Right lobe of liver (tissue), 6 donors: ENCODE measurements at regions not wholly inside any gene's neighbourhood (a gene's known extent, or its start where the extent isn't known, plus 50 kb on each side); places are given as distances from the start of the nearest gene placed in this dataset.

ENCODE experiments used
- ATAC-seq, 4 donors: fragments of 200-7000 bp; cut with Tn5 transposase; one replicate each; pipeline ENCODE4 v1.9.1; 2020; ENCODE audit warnings: mild to moderate bottlenecking in 4 of 4, moderate library complexity in 4 of 4
- DNase-seq, 3 donors: peaks; one replicate each; pipeline ENCODE4 v3.0.0-alpha.2; 2020
- H3K27ac ChIP-seq, 3 donors: fragments of 200-600 bp; one replicate each; pipeline ENCODE4 v1.8.0; 2022
- H3K27me3 ChIP-seq, 2 donors: fragments of 200-600 bp; one replicate each; pipeline ENCODE4 v1.8.0; 2022
- H3K36me3 ChIP-seq, 4 donors: fragments of 200-600 bp; sonication (generic) in 1 of 4; one replicate each; pipeline versions ENCODE4 v1.5.1 to v1.8.0; 2017 to 2022; ENCODE audit warnings: control low read depth in 1 of 4
- H3K4me1 ChIP-seq, 4 donors: fragments of 200-600 bp; sonication (generic) in 1 of 4; one replicate each; pipeline versions ENCODE4 v1.5.1 to v1.8.0; 2017 to 2022; ENCODE audit warnings: control low read depth in 1 of 4
- H3K4me3 ChIP-seq, 3 donors: fragments of 200-600 bp; one replicate each; pipeline ENCODE4 v1.8.0; 2022
- H3K9me3 ChIP-seq, 4 donors: fragments of 200-600 bp; sonication (generic) in 1 of 4; one replicate each; pipeline versions ENCODE4 v1.5.1 to v1.8.0; 2017 to 2022; ENCODE audit warnings: control low read depth in 1 of 4
- POLR2A ChIP-seq: fragments of 450-650 bp; IDR thresholded peaks from one replicate; pipeline ENCODE4 v1.6.1; 2017; ENCODE audit warnings: antibody characterized with exemption, mild to moderate bottlenecking
- WGBS: methylation state at CpG from one replicate; pipeline ENCODE4 v1.1.6; 2018; ENCODE audit warnings: low coverage, low lambda C conversion rate; ENCODE audit not compliant: insufficient coverage; ENCODE audit errors: missing lambda C conversion rate; 5-methylcytosine and 5-hydroxymethylcytosine counted together
- intact Hi-C, 2 donors: fragments of 100-400 bp; cut with DNase I; formaldehyde crosslinking; loops; one replicate each; pipeline versions ENCODE4 v1.11.2 to v1.14.1; 2022
- TF ChIP-seq, protein P1 (sequence below), 4 donors: fragments of 200-600 bp in 3 of 4; fragments of 450-650 bp in 1 of 4; IDR thresholded peaks; one replicate each; pipeline versions ENCODE4 v1.5.1 to v1.8.0; 2016 to 2022; ENCODE audit warnings: antibody characterized with exemption in 4 of 4, mild to moderate bottlenecking in 2 of 4
- donor health status: DM: no; HTN: yes; CAD: no.
- donor health status: DM: no; HTN: no; CAD: no.
- donor health status: DM: no; HTN: no; CAD: no.
- donor health status: DM: no; HTN: yes; CAD: no.
- donor health status: DM: no; HTN: yes; CAD: no.

DNA sequence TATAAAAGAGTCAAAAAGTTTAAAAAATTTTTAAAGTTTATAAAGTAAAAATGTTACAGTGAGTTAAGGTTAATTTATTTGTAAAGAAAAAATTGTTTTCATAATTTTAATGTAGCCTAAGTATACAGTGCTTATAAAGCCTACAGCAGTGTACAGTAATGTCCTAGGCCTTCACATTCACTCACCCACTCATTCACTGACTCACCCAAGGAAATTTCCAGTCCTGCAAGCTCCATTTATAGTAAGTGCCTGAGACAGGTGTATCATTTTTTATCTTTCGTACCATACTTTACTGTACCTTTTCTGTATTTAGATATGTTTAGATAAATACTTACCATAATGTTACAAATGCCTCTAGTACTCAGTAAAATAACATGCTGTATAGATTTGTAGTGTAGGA, 269.7 kb upstream of the PHF14 start:
- TF ChIP-seq POLR2A = no peak
- TF ChIP-seq, protein P1, sequence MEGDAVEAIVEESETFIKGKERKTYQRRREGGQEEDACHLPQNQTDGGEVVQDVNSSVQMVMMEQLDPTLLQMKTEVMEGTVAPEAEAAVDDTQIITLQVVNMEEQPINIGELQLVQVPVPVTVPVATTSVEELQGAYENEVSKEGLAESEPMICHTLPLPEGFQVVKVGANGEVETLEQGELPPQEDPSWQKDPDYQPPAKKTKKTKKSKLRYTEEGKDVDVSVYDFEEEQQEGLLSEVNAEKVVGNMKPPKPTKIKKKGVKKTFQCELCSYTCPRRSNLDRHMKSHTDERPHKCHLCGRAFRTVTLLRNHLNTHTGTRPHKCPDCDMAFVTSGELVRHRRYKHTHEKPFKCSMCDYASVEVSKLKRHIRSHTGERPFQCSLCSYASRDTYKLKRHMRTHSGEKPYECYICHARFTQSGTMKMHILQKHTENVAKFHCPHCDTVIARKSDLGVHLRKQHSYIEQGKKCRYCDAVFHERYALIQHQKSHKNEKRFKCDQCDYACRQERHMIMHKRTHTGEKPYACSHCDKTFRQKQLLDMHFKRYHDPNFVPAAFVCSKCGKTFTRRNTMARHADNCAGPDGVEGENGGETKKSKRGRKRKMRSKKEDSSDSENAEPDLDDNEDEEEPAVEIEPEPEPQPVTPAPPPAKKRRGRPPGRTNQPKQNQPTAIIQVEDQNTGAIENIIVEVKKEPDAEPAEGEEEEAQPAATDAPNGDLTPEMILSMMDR (IDR thresholded peaks at IDR 0.05) = no peak
- H3K27me3 ChIP-seq = no peaks in the 10 kb centered on the region
- ATAC-seq (no peak), DNase-seq (no peak)
- no peak overlapping the region for H3K4me3 ChIP-seq
- 100% methylated on average over 1 of the region's 1 CpG for WGBS
- no peak overlapping the region for H3K27ac ChIP-seq
- intact Hi-C loops = no loop called here
- peaks cover 0 to 12% (median 5%) of the 10 kb centered on the region in 4 donors for H3K4me1 ChIP-seq
- no peaks in the 10 kb centered on the region for H3K36me3 ChIP-seq
- H3K9me3 ChIP-seq = no peaks in the 10 kb centered on the region

DNA sequence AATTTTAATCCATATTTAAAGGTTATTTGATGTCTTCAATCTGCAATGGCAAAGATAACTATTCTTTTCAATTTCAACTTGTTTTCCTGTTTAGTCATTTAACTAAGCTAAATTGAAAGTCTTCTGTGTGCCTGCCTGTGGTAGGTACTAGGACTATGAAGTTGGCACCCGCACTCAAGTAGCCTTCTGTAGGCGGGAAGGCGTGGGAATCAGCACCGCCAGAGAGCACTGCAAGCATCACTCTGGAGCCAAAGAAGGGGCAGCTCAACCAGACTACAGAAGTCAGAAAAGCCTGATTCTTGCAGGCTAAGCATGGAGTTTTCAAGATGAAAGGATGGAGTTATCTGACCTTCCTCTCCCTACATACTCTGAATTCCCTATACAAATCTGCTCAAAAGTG, 269.0 kb upstream of the PHF14 start:
- Histone ChIP-seq H3K36me3 (no peaks in the 10 kb centered on the region), H3K27ac (no peak overlapping the region), H3K9me3 (no peaks in the 10 kb centered on the region), H3K4me3 (no peak overlapping the region), H3K4me1 (peaks cover 0 to 12% (median 5%) of the 10 kb centered on the region in 4 donors), H3K27me3 (no peaks in the 10 kb centered on the region)
- no peak for DNase-seq
- no peak for ATAC-seq
- TF ChIP-seq, protein P1 (IDR thresholded peaks at IDR 0.05) = no peak
- TF ChIP-seq POLR2A = no peak
- WGBS = 94% methylated on average over 3 of the region's 4 CpGs
- intact Hi-C loops = no loop called here

- Histone ChIP-seq H3K27me3 (no peaks in the 10 kb centered on the region), H3K27ac (no peak overlapping the region), H3K4me1 (peaks cover 0 to 12% (median 4%) of the 10 kb centered on the region in 4 donors), H3K36me3 (no peaks in the 10 kb centered on the region), H3K4me3 (no peak overlapping the region), H3K9me3 (no peaks in the 10 kb centered on the region)
- intact Hi-C loops = no loop called here
- DNase-seq = no peak
- WGBS = 54% methylated on average over 2 of the region's 3 CpGs
- ATAC-seq = no peak
- no peak for TF ChIP-seq POLR2A
- TF ChIP-seq, protein P1 (IDR thresholded peaks at IDR 0.05) = no peak
Observed at GRCh38 chr7:10706875-10707493, 266.7 kb upstream of the PHF14 start.

- Histone ChIP-seq H3K36me3 (no peaks in the 10 kb centered on the region), H3K4me1 (peaks cover 0 to 10% (median 2%) of the 10 kb centered on the region in 4 donors), H3K27me3 (no peaks in the 10 kb centered on the region), H3K4me3 (no peak overlapping the region), H3K27ac (no peak overlapping the region), H3K9me3 (no peaks in the 10 kb centered on the region)
- intact Hi-C loops = no loop called here
- DNase-seq (no peak), ATAC-seq (no peak)
- WGBS = 67% methylated on average over 1 of the region's 1 CpG
- TF ChIP-seq, protein P1 (IDR thresholded peaks at IDR 0.05) = no peak
- TF ChIP-seq POLR2A = no peak
Observed at GRCh38 chr7:10707519-10707918, 266.2 kb upstream of the PHF14 start.
